Mucosa of descending colon (tissue), 3 donors: ENCODE measurements at regions not wholly inside any gene's neighbourhood (a gene's known extent, or its start where the extent isn't known, plus 50 kb on each side); places are given as distances from the start of the nearest gene placed in this dataset.

Experiments
- ATAC-seq: fragments of 200-7000 bp; cut with Tn5 transposase; one replicate; pipeline ENCODE4 v1.9.1; 2020; ENCODE audit warnings: mild to moderate bottlenecking, moderate library complexity
- DNase-seq, 3 donors: peaks; one replicate each; pipeline ENCODE4 v3.0.0-alpha.2; 2020
- H3K36me3 ChIP-seq: fragments of 200-600 bp; one replicate; pipeline ENCODE4 v1.8.0; 2021; ENCODE audit warnings: low read depth, mild to moderate bottlenecking
- H3K4me1 ChIP-seq: fragments of 200-600 bp; one replicate; pipeline ENCODE4 v1.8.0; 2021; ENCODE audit warnings: low read depth, mild to moderate bottlenecking
- H3K4me3 ChIP-seq: fragments of 200-600 bp; one replicate; pipeline ENCODE4 v1.8.0; 2021; ENCODE audit warnings: mild to moderate bottlenecking
- H3K9me3 ChIP-seq: fragments of 200-600 bp; one replicate; pipeline ENCODE4 v1.8.0; 2021; ENCODE audit warnings: mild to moderate bottlenecking
- intact Hi-C, 2 donors: fragments of 100-400 bp; cut with DNase I in 1 of 2; cut with micrococcal nuclease in 1 of 2; formaldehyde crosslinking; loops; one replicate each; pipeline versions ENCODE4 v1.11.0 to v1.11.1; 2022; cut with DNase I, micrococcal nuclease
- TF ChIP-seq, protein P1 (sequence below): fragments of 200-600 bp; IDR thresholded peaks from one replicate; pipeline ENCODE4 v1.8.0; 2022; ENCODE audit warnings: antibody characterized with exemption, mild to moderate bottlenecking
- donor health status: DM: no; HTN: no; CAD: no; lungs with moderate emphysema.
- donor health status: DM: no; HTN: no; CAD: no.
- donor health status: DM: no; HTN: yes; CAD: no.

DNA sequence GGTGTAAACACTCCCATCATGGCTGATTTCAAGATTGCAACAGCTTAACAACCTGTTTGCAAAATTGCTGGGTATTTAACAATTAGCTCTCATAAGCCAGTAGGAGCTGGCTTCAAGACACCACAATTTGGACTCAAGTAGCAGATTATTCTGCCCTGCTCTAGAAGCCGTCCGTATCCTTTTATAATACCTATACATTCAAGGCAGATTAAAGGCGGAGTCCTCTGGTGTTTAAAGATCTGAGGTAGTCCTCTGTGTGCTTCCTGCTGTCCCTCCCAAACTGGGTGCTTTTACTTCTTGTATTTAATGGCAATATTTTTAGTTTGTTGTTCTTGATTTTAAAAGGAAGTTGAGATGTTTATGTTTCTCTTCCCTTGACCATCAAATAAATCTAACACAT, 62.2 kb upstream of the SOX4 start:
- TF ChIP-seq, protein P1, sequence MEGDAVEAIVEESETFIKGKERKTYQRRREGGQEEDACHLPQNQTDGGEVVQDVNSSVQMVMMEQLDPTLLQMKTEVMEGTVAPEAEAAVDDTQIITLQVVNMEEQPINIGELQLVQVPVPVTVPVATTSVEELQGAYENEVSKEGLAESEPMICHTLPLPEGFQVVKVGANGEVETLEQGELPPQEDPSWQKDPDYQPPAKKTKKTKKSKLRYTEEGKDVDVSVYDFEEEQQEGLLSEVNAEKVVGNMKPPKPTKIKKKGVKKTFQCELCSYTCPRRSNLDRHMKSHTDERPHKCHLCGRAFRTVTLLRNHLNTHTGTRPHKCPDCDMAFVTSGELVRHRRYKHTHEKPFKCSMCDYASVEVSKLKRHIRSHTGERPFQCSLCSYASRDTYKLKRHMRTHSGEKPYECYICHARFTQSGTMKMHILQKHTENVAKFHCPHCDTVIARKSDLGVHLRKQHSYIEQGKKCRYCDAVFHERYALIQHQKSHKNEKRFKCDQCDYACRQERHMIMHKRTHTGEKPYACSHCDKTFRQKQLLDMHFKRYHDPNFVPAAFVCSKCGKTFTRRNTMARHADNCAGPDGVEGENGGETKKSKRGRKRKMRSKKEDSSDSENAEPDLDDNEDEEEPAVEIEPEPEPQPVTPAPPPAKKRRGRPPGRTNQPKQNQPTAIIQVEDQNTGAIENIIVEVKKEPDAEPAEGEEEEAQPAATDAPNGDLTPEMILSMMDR: no peak
- Histone ChIP-seq H3K4me1 (no peaks in the 10 kb centered on the region), H3K36me3 (no peaks in the 10 kb centered on the region), H3K9me3 (no peaks in the 10 kb centered on the region), H3K4me3 (no peak overlapping the region)
- DNase-seq: no peak
- no peak for ATAC-seq
- intact Hi-C loops: no loop called here

DNA sequence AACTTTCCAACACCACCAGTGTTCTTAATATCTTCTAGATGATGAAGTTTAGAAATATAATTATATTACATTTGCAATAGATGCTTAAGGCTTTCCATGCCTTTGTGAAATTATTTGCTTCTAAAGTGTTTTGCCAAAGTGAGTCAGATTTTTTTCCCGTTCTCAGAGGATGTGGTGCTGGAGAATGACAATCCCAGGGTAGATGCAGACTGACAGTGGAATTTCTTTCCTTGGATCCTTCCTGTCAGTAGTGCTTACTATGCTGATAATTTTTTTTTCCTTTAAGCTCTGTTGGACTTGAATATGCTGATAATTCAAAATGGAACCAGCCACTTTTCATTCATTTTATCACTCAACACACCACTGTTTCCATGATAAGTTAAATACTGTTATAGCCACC, 59.9 kb upstream of the SOX4 start:
- H3K4me1 ChIP-seq: no peaks in the 10 kb centered on the region
- intact Hi-C loops: no loop called here
- DNase-seq (no peak), ATAC-seq (no peak)
- no peaks in the 10 kb centered on the region for H3K9me3 ChIP-seq
- H3K4me3 ChIP-seq: no peak overlapping the region
- TF ChIP-seq, protein P1: no peak
- H3K36me3 ChIP-seq: no peaks in the 10 kb centered on the region

DNA sequence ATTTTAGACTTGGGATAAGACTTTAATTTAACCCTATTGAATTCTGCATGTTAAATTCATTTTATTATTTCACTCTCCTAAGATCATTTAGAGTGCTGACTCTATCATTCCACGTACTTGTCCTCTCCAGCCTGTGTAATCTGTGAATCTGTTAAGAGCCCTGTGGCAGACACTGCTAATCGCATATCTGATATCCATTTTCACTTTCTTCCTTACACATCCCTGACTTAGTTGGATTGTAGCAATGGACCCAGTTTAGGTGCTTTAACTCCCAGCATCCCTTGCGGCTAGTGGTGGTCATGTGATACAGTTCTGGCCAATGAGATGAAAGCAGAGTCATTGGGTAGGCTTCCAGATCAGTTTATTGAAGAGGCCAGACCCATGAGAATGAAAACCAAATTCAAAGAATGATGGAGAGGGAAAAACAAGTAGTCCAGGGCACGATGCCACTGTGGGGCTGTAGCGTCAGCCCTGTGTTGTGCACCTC, 57.2 kb upstream of the SOX4 start:
- Histone ChIP-seq H3K4me1 (no peaks in the 10 kb centered on the region), H3K36me3 (no peaks in the 10 kb centered on the region), H3K9me3 (no peaks in the 10 kb centered on the region), H3K4me3 (no peak overlapping the region)
- intact Hi-C loops: no loop called here
- DNase-seq (no peak), ATAC-seq (no peak)
- TF ChIP-seq, protein P1: no peak

DNA sequence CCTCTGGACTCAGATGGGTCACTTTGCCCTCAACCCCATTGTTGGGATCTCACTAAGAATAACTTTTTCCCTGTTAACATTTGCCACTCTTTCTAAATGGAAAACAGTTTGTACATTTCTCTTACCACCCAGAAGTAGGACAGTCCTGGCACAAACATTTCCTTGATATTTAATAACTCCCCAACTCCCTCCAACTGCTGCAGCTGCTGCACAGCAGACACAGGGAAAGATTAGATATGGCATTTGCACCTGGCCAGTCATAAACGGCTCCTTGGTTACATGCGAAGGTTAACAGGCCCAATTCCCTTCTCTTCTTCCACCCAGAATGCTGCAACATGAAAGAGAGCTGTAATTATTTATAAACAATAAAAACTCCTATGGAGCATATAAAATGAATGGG, 55.9 kb upstream of the SOX4 start:
- TF ChIP-seq, protein P1: no peak
- DNase-seq: peak in 1 of 3 donors; percentile 64
- Histone ChIP-seq H3K4me3 (no peak overlapping the region), H3K9me3 (no peaks in the 10 kb centered on the region), H3K36me3 (no peaks in the 10 kb centered on the region), H3K4me1 (no peaks in the 10 kb centered on the region)
- ATAC-seq: peak; percentile 95
- intact Hi-C loops: no loop called here

DNA sequence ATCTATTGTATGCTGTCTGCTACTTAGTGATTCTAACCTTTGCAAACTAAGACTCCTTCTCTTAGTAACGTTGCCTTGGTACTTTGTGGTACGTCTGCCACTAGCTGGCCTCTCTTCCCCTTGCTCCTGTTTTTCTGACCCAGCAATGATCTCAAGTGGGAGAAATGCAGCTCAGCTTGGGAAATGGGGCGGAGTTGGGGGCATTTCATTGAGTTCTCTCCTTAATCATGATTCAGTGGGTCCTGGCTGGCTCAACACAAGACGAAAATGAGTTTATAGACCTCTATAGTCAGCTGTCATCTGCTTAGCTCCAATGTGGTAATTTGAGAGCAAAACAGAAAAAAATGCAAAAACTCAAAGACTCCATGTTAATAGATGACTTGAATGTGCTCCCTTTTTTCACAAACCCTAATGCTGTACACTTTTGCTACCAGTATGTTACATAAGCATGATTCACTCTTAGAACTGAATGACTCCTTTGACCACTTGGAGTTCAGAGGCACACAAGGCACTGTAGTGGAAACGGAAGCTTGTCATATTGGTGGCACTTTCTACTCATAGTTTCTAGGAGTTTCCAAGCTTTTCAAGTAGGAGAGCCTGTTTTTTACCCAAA, 55.3 kb upstream of the SOX4 start:
- ATAC-seq: peak; percentile 53
- no peaks in the 10 kb centered on the region for H3K4me1 ChIP-seq
- intact Hi-C loops: no loop called here
- DNase-seq: no peak
- H3K36me3 ChIP-seq: no peaks in the 10 kb centered on the region
- H3K4me3 ChIP-seq: no peak overlapping the region
- TF ChIP-seq, protein P1: no peak
- no peaks in the 10 kb centered on the region for H3K9me3 ChIP-seq

DNA sequence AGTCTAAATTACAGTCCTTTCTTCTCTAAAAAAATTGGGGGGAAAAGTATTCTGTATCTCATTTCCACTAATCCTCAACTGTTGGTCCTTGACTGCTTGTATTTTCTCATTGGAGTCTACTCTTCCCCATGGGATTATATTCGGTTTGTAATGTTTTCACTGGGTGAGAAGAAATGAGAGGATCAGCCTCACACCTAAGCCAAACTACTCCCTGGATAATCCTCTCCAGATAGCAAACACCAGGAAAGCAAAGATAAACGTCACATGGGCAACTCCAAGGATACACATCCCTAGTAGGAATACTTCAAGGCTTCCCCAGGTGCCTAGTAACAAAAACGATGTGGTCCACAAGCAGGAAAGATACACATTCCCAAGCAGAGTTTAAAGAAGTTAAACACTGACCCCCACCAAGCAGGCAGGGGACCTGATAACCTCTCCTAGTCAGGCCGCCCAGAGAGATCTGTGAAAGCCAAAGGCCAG, 53.9 kb upstream of the SOX4 start:
- ATAC-seq (no peak), DNase-seq (no peak)
- TF ChIP-seq, protein P1: no peak
- no peaks in the 10 kb centered on the region for H3K36me3 ChIP-seq
- H3K4me1 ChIP-seq: no peaks in the 10 kb centered on the region
- H3K4me3 ChIP-seq: no peak overlapping the region
- intact Hi-C loops: no loop called here
- H3K9me3 ChIP-seq: no peaks in the 10 kb centered on the region
